Mesendoderm (in vitro differentiated cells): ENCODE measurements at regions not wholly inside any gene's neighbourhood (a gene's known extent, or its start where the extent isn't known, plus 50 kb on each side); places are given as distances from the start of the nearest gene placed in this dataset.

Source experiments
- DNase-seq: peaks from one replicate; pipeline ENCODE4 v3.0.0; 2013
- H2AK5ac ChIP-seq: 2 replicates; pipeline ENCODE4 v1.6.1; 2013; ENCODE audit warnings: low read length, inconsistent platforms
- H2BK120ac ChIP-seq: 2 replicates; pipeline ENCODE4 v1.6.1; 2013; ENCODE audit warnings: low read depth, mild to moderate bottlenecking, low read length, moderate library complexity, mixed read lengths
- H2BK15ac ChIP-seq: replicated peaks from 2 replicates; pipeline ENCODE4 v1.6.1; 2013; ENCODE audit warnings: low read depth, mild to moderate bottlenecking, moderate library complexity
- H2BK5ac ChIP-seq: 2 replicates; pipeline ENCODE4 v1.6.1; 2013; ENCODE audit warnings: low read length, inconsistent platforms
- H3K18ac ChIP-seq: 2 replicates; pipeline ENCODE4 v1.6.1; 2013; ENCODE audit warnings: mild to moderate bottlenecking, low read length, mixed read lengths
- H3K23ac ChIP-seq: one replicate; pipeline ENCODE4 v1.6.1; 2013; ENCODE audit warnings: low read length
- H3K27ac ChIP-seq: 2 replicates; pipeline ENCODE4 v1.5.1; 2013; ENCODE audit warnings: low read depth, mild to moderate bottlenecking, inconsistent platforms, low read length, moderate library complexity
- H3K27me3 ChIP-seq: 2 replicates; pipeline ENCODE4 v1.6.1; 2013; ENCODE audit warnings: low read length, control low read depth, mild to moderate bottlenecking, inconsistent platforms; ENCODE audit not compliant: insufficient read depth, poor library complexity
- H3K36me3 ChIP-seq: 2 replicates; pipeline ENCODE4 v1.6.1; 2013; ENCODE audit warnings: low read length, inconsistent platforms; ENCODE audit not compliant: control insufficient read depth, insufficient read depth
- H3K4ac ChIP-seq: one replicate; pipeline ENCODE4 v1.6.1; 2013; ENCODE audit warnings: low read depth, mild to moderate bottlenecking, low read length, moderate library complexity
- H3K4me1 ChIP-seq: 2 replicates; pipeline ENCODE4 v1.6.1; 2013; ENCODE audit warnings: low read depth, low read length, inconsistent platforms; ENCODE audit not compliant: control insufficient read depth
- H3K4me2 ChIP-seq: 2 replicates; pipeline ENCODE4 v1.6.1; 2013; ENCODE audit warnings: low read length
- H3K4me3 ChIP-seq: 2 replicates; pipeline ENCODE4 v1.5.1; 2013; ENCODE audit warnings: mild to moderate bottlenecking, low read length
- H3K56ac ChIP-seq: one replicate; pipeline ENCODE4 v1.6.1; 2013; ENCODE audit warnings: low read length
- H3K79me1 ChIP-seq: 2 replicates; pipeline ENCODE4 v1.6.1; 2013; ENCODE audit warnings: low read length, inconsistent platforms
- H3K79me2 ChIP-seq: 2 replicates; pipeline ENCODE4 v1.6.1; 2013; ENCODE audit warnings: mild to moderate bottlenecking, low read length; ENCODE audit not compliant: control insufficient read depth, insufficient read depth
- H3K9ac ChIP-seq: 2 replicates; pipeline ENCODE4 v1.6.1; 2013; ENCODE audit warnings: low read length, inconsistent platforms
- H4K5ac ChIP-seq: one replicate; pipeline ENCODE4 v1.6.1; 2013; ENCODE audit warnings: low read length
- H4K8ac ChIP-seq: one replicate; pipeline ENCODE4 v1.6.1; 2013; ENCODE audit warnings: low read depth, mild to moderate bottlenecking, control low read depth, low read length, moderate library complexity
- WGBS: extraction: QIAGEN DNeasy Blood & Tissue Kit; methylation state at CpG from one replicate; pipeline ENCODE4 v1.1.7; 2013; ENCODE audit warnings: low lambda C conversion rate, missing lambda C conversion rate; ENCODE audit not compliant: insufficient coverage; ENCODE audit errors: extremely low coverage; 5-methylcytosine and 5-hydroxymethylcytosine counted together

DNA sequence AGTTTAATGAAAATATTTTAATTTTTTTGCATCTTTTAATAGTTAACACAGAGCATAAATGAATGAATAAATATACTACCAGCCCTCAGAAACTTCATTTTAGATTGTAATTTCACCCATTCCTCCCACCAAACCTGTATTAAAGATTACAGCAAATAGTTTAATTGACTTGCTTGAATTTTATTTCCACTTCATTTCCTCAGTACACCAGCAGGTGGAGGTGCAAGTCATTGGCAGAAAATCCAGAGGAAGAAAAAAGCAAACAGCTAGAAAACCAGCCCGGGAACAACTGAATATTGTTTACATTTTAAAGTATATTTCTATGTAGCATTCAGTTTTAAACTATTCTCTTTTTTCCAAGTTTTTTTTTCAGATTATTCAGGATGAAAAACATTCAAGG is 177.8 kb downstream of the OLFM4 start:
- Histone ChIP-seq H3K79me2 (no peaks in the 10 kb centered on the region), H4K5ac (no peak overlapping the region), H2BK15ac (no peak overlapping the region), H3K56ac (no peak overlapping the region), H3K27me3 (no peaks in the 10 kb centered on the region), H3K23ac (no peak overlapping the region), H3K9ac (no peak overlapping the region), H2BK5ac (no peak overlapping the region), H3K27ac (no peak overlapping the region), H3K79me1 (no peaks in the 10 kb centered on the region), H3K36me3 (no peaks in the 10 kb centered on the region), H3K18ac (no peak overlapping the region), H4K8ac (no peak overlapping the region), H3K4ac (no peak overlapping the region), H3K4me1 (no peaks in the 10 kb centered on the region), H2AK5ac (no peak overlapping the region), H3K4me2 (no peak overlapping the region), H3K4me3 (no peak overlapping the region), H2BK120ac (no peak overlapping the region)
- no CpG with 5 or more reads among the region's 1 CpG for WGBS
- peak; percentile 34 for DNase-seq

DNA sequence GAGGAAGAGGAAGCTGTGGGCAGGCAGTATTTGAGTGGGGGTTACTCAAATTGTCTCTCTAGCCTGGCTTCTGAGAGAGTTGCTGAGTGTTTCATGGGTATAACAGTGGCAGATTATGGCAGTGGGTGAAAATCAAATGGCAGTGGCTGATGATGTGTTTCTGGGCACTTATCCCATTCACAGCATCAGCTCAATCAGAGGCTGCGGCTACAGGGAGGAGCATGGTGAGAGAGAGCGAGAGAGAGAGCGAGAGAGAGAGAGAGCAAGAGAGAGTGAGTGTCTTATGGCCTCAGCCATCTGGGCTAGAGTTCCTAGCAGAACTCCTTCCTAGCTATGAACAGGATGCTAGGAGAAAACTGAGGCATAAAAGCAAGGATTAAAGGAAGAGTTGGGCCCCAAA is 178.9 kb downstream of the OLFM4 start:
- DNase-seq: no peak
- no peak overlapping the region for H4K5ac ChIP-seq
- H2AK5ac ChIP-seq: no peak overlapping the region
- no peaks in the 10 kb centered on the region for H3K79me2 ChIP-seq
- no peak overlapping the region for H3K23ac ChIP-seq
- H2BK5ac ChIP-seq: no peak overlapping the region
- H3K9ac ChIP-seq: no peak overlapping the region
- H2BK120ac ChIP-seq: no peak overlapping the region
- no peak overlapping the region for H4K8ac ChIP-seq
- no peak overlapping the region for H3K4me3 ChIP-seq
- no peaks in the 10 kb centered on the region for H3K4me1 ChIP-seq
- no peaks in the 10 kb centered on the region for H3K27me3 ChIP-seq
- H2BK15ac ChIP-seq: no peak overlapping the region
- H3K36me3 ChIP-seq: no peaks in the 10 kb centered on the region
- H3K18ac ChIP-seq: no peak overlapping the region
- H3K27ac ChIP-seq: no peak overlapping the region
- no peak overlapping the region for H3K4ac ChIP-seq
- H3K56ac ChIP-seq: no peak overlapping the region
- no peak overlapping the region for H3K4me2 ChIP-seq
- no CpG with 5 or more reads among the region's 3 CpGs for WGBS
- no peaks in the 10 kb centered on the region for H3K79me1 ChIP-seq

DNA sequence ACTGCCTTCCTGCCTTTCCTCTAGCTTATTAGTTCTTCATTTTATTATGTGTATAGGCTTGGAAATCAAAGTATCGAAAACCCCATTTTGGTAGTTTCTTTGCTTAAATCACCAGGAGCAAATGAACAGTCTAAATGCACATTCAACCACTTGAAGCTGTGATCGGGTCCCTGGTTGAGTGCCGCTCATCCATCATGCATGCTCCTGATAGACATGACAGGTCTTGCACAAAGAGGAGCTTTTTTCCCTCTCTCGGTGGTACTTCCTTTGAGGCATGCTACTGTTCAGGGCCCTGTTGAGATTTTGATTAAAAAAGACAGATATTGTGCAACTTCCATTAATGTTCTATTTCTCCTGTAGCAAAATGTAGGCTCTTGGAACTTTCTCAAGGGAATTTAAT is 185.8 kb downstream of the OLFM4 start:
- H4K8ac ChIP-seq: no peak overlapping the region
- no peak overlapping the region for H3K27ac ChIP-seq
- H2BK5ac ChIP-seq: no peak overlapping the region
- DNase-seq: no peak
- no CpG with 5 or more reads among the region's 4 CpGs for WGBS
- H3K9ac ChIP-seq: no peak overlapping the region
- H2AK5ac ChIP-seq: no peak overlapping the region
- no peaks in the 10 kb centered on the region for H3K4me1 ChIP-seq
- H2BK15ac ChIP-seq: no peak overlapping the region
- no peak overlapping the region for H3K4me3 ChIP-seq
- no peaks in the 10 kb centered on the region for H3K27me3 ChIP-seq
- no peak overlapping the region for H3K56ac ChIP-seq
- no peaks in the 10 kb centered on the region for H3K79me1 ChIP-seq
- H3K23ac ChIP-seq: no peak overlapping the region
- H3K79me2 ChIP-seq: no peaks in the 10 kb centered on the region
- H2BK120ac ChIP-seq: no peak overlapping the region
- H3K18ac ChIP-seq: no peak overlapping the region
- H4K5ac ChIP-seq: no peak overlapping the region
- no peak overlapping the region for H3K4ac ChIP-seq
- H3K4me2 ChIP-seq: no peak overlapping the region
- no peaks in the 10 kb centered on the region for H3K36me3 ChIP-seq

DNA sequence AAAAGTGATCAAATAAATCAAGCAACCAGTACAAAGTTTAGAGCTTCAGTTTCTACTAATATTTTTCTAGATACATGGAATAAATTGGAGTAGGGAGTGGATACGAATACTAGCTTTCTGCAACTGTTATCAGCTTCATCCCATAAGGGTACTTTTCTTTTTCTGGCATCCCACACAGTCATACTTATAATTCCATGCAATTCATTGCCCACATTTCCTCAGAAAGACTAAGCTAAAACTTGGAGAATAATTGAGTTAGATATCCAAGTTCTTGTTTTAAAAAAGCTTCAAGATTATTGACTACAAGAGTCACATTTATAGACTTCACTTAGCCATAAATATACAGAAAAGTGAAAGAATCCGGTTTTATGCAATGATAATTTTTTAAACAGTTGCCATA is 186.9 kb downstream of the OLFM4 start:
- Histone ChIP-seq H2AK5ac (no peak overlapping the region), H3K56ac (no peak overlapping the region), H3K4me2 (no peak overlapping the region), H3K4ac (no peak overlapping the region), H3K4me1 (no peaks in the 10 kb centered on the region), H3K27ac (no peak overlapping the region), H4K5ac (no peak overlapping the region), H3K79me2 (no peaks in the 10 kb centered on the region), H3K9ac (no peak overlapping the region), H3K4me3 (no peak overlapping the region), H3K23ac (no peak overlapping the region), H2BK5ac (no peak overlapping the region), H3K79me1 (no peaks in the 10 kb centered on the region), H4K8ac (no peak overlapping the region), H2BK15ac (no peak overlapping the region), H3K27me3 (no peaks in the 10 kb centered on the region), H2BK120ac (no peak overlapping the region), H3K18ac (no peak overlapping the region), H3K36me3 (no peaks in the 10 kb centered on the region)
- no CpG with 5 or more reads among the region's 2 CpGs for WGBS
- no peak for DNase-seq

DNA sequence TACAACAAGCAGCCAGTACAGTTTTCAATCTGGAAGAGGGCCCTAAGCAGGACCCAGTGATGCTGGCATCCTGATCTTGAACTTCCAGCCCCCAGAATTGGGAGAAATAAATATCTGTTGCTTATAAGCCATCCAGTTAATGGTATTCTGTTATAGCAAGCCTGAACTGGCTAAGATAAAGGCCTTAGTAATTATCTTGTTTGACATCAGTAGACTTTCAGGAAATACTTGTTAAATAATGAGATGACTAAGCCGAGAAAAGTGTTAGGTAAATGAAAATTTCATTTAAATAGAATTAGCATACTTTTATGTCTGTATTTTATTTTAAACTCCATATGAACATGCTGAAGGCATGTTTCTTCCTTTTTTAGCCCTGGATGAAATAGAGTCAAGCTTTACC is 188.2 kb downstream of the OLFM4 start:
- no peaks in the 10 kb centered on the region for H3K36me3 ChIP-seq
- H3K56ac ChIP-seq: no peak overlapping the region
- no peak for DNase-seq
- no peak overlapping the region for H2AK5ac ChIP-seq
- no peaks in the 10 kb centered on the region for H3K79me2 ChIP-seq
- no peak overlapping the region for H3K4me3 ChIP-seq
- H4K5ac ChIP-seq: no peak overlapping the region
- no peak overlapping the region for H2BK15ac ChIP-seq
- H3K27me3 ChIP-seq: no peaks in the 10 kb centered on the region
- no peaks in the 10 kb centered on the region for H3K79me1 ChIP-seq
- H4K8ac ChIP-seq: no peak overlapping the region
- no CpG with 5 or more reads among the region's 1 CpG for WGBS
- no peak overlapping the region for H2BK120ac ChIP-seq
- no peak overlapping the region for H3K23ac ChIP-seq
- no peak overlapping the region for H3K27ac ChIP-seq
- no peak overlapping the region for H3K9ac ChIP-seq
- no peaks in the 10 kb centered on the region for H3K4me1 ChIP-seq
- no peak overlapping the region for H3K4me2 ChIP-seq
- no peak overlapping the region for H3K18ac ChIP-seq
- H3K4ac ChIP-seq: no peak overlapping the region
- no peak overlapping the region for H2BK5ac ChIP-seq

DNA sequence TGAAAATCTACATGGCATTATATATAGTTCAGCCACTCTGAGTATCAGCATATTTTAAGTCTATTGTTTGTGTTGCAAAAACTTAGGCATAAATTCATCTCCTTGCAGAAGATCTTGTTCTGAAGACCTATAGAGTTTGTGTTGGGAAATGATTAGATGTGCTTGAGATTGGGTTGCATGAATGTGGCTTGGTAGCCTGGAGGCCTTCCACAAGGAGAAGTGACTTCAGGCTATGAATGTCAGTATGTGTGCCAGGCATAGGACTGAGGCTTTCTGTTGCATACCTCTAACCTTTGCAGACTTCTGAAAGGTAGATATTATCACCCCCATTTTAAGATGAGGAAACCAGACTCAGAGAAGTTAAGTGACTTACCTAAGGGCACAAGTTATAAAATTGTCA is 188.6 kb downstream of the OLFM4 start:
- Histone ChIP-seq H3K23ac (no peak overlapping the region), H3K9ac (no peak overlapping the region), H2AK5ac (no peak overlapping the region), H3K4ac (no peak overlapping the region), H4K5ac (no peak overlapping the region), H3K79me1 (no peaks in the 10 kb centered on the region), H3K4me1 (no peaks in the 10 kb centered on the region), H3K27ac (no peak overlapping the region), H3K79me2 (no peaks in the 10 kb centered on the region), H2BK5ac (no peak overlapping the region), H4K8ac (no peak overlapping the region), H3K18ac (no peak overlapping the region), H3K27me3 (no peaks in the 10 kb centered on the region), H3K36me3 (no peaks in the 10 kb centered on the region), H3K56ac (no peak overlapping the region), H3K4me3 (no peak overlapping the region), H3K4me2 (no peak overlapping the region), H2BK15ac (no peak overlapping the region), H2BK120ac (no peak overlapping the region)
- DNase-seq: no peak
